H9 (cell line): ENCODE measurements at regions not wholly inside any gene's neighbourhood (a gene's known extent, or its start where the extent isn't known, plus 50 kb on each side); places are given as distances from the start of the nearest gene placed in this dataset.

ENCODE experiments used
- DNase-seq: peaks from one replicate; pipeline ENCODE4 v3.0.0-alpha.2; 2017
- H2AFZ ChIP-seq: one replicate; pipeline ENCODE4 v1.6.1; 2013; ENCODE audit warnings: mild to moderate bottlenecking, low read length, control low read depth, moderate library complexity
- H2AK5ac ChIP-seq: 2 replicates; pipeline ENCODE4 v1.6.1; 2013; ENCODE audit warnings: low read length, control low read depth, mixed read lengths; ENCODE audit not compliant: insufficient read length
- H2BK120ac ChIP-seq: one replicate; pipeline ENCODE4 v1.6.1; 2013; ENCODE audit warnings: low read depth, mild to moderate bottlenecking, low read length, control low read depth, inconsistent platforms; ENCODE audit not compliant: poor library complexity, severe bottlenecking
- H2BK12ac ChIP-seq: 2 replicates; pipeline ENCODE4 v1.6.1; 2013; ENCODE audit warnings: low read length, control low read depth, mixed read lengths, low read depth; ENCODE audit not compliant: insufficient read length
- H2BK15ac ChIP-seq: 2 replicates; pipeline ENCODE4 v1.6.1; 2013; ENCODE audit warnings: low read depth, low read length, control low read depth
- H2BK20ac ChIP-seq: one replicate; pipeline ENCODE4 v1.6.1; 2013; ENCODE audit warnings: low read depth, mild to moderate bottlenecking, low read length, control low read depth, inconsistent platforms; ENCODE audit not compliant: poor library complexity, severe bottlenecking
- H2BK5ac ChIP-seq: 2 replicates; pipeline ENCODE4 v1.6.1; 2013; ENCODE audit warnings: low read length, control low read depth, mixed read lengths; ENCODE audit not compliant: insufficient read length
- H3K14ac ChIP-seq: 2 replicates; pipeline ENCODE4 v1.6.1; 2013; ENCODE audit warnings: low read length, control low read depth; ENCODE audit not compliant: insufficient read depth
- H3K18ac ChIP-seq: 2 replicates; pipeline ENCODE4 v1.6.1; 2013; ENCODE audit warnings: low read depth, mild to moderate bottlenecking, mixed read lengths, low read length, control low read depth; ENCODE audit not compliant: insufficient read length
- H3K23ac ChIP-seq: 2 replicates; pipeline ENCODE4 v1.6.1; 2013; ENCODE audit warnings: low read length, control low read depth, mixed read lengths, low read depth; ENCODE audit not compliant: insufficient read length
- H3K23me2 ChIP-seq: 2 replicates; pipeline ENCODE4 v1.6.1; 2013; ENCODE audit warnings: low read depth, mild to moderate bottlenecking, mixed read lengths, low read length, control low read depth; ENCODE audit not compliant: insufficient read length, poor library complexity, severe bottlenecking
- H3K27ac ChIP-seq: 2 replicates; pipeline ENCODE4 v1.5.1; 2013; ENCODE audit warnings: low read length, control low read depth, mixed read lengths, low read depth; ENCODE audit not compliant: insufficient read length
- H3K27me3 ChIP-seq: 2 replicates; pipeline ENCODE4 v1.6.1; 2013; ENCODE audit warnings: low read length, control low read depth, inconsistent platforms; ENCODE audit not compliant: insufficient read depth
- H3K4ac ChIP-seq: 2 replicates; pipeline ENCODE4 v1.6.1; 2013; ENCODE audit warnings: low read depth, mild to moderate bottlenecking, control low read depth, inconsistent platforms, low read length, moderate library complexity
- H3K4me1 ChIP-seq: 2 replicates; pipeline ENCODE4 v1.6.1; 2013; ENCODE audit warnings: low read length, control low read depth, inconsistent platforms; ENCODE audit not compliant: insufficient read depth
- H3K4me2 ChIP-seq: 2 replicates; pipeline ENCODE4 v1.6.1; 2013; ENCODE audit warnings: low read length, control low read depth, mixed read lengths; ENCODE audit not compliant: insufficient read length, insufficient read depth
- H3K56ac ChIP-seq: 2 replicates; pipeline ENCODE4 v1.6.1; 2013; ENCODE audit warnings: low read depth, mild to moderate bottlenecking, mixed read lengths, low read length, control low read depth; ENCODE audit not compliant: insufficient read length
- H3K79me1 ChIP-seq: 2 replicates; pipeline ENCODE4 v1.6.1; 2013; ENCODE audit warnings: low read depth, mild to moderate bottlenecking, moderate library complexity, low read length, control low read depth, inconsistent platforms; ENCODE audit not compliant: insufficient read depth, poor library complexity, severe bottlenecking
- H3K79me2 ChIP-seq: 2 replicates; pipeline ENCODE4 v1.6.1; 2013; ENCODE audit warnings: low read length, control low read depth, inconsistent platforms; ENCODE audit not compliant: insufficient read depth
- H3K9ac ChIP-seq: 2 replicates; pipeline ENCODE4 v1.6.1; 2013; ENCODE audit warnings: low read length, control low read depth, mixed read lengths; ENCODE audit not compliant: insufficient read length; ENCODE audit errors: extremely low read depth
- H3K9me3 ChIP-seq: one replicate; pipeline ENCODE4 v1.6.1; 2013; ENCODE audit warnings: low read depth, low read length, inconsistent platforms; ENCODE audit not compliant: control insufficient read depth
- H3T11ph ChIP-seq: one replicate; pipeline ENCODE4 v1.6.1; 2013; ENCODE audit warnings: mild to moderate bottlenecking, low read length, control low read depth, inconsistent platforms
- H4K20me1 ChIP-seq: one replicate; pipeline ENCODE4 v1.6.1; 2013; ENCODE audit not compliant: control insufficient read depth, insufficient read length, insufficient read depth
- H4K5ac ChIP-seq: 2 replicates; pipeline ENCODE4 v1.6.1; 2013; ENCODE audit warnings: low read depth, mild to moderate bottlenecking, mixed read lengths, low read length, control low read depth; ENCODE audit not compliant: insufficient read length
- H4K8ac ChIP-seq: replicated peaks from 2 replicates; pipeline ENCODE4 v1.6.1; 2013; ENCODE audit warnings: low read length, control low read depth, mixed read lengths, low read depth; ENCODE audit not compliant: insufficient read length
- H4K91ac ChIP-seq: 2 replicates; pipeline ENCODE4 v1.6.1; 2013; ENCODE audit warnings: low read depth, mild to moderate bottlenecking, moderate library complexity, mixed read lengths, low read length, control low read depth; ENCODE audit not compliant: insufficient read length
- H3K27ac Mint-ChIP-seq, 3 experiments: 2 replicates in 2 of 3; 3 replicates in 1 of 3; pipeline ENCODE4 v1.8.0; 2020 to 2021; ENCODE audit warnings: mixed read lengths in 3 of 3, mild to moderate bottlenecking in 1 of 3, moderate library complexity in 1 of 3
- H3K27me3 Mint-ChIP-seq: 2 replicates; pipeline ENCODE4 v1.8.0; 2021; ENCODE audit warnings: low read depth, mild to moderate bottlenecking, moderate library complexity, mixed read lengths
- H3K36me3 Mint-ChIP-seq, 3 experiments: 2 replicates in 2 of 3; 3 replicates in 1 of 3; pipeline ENCODE4 v1.8.0; 2020 to 2021; ENCODE audit warnings: low read depth in 3 of 3, mixed read lengths in 3 of 3; ENCODE audit not compliant: insufficient read depth in 1 of 3
- H3K4me1 Mint-ChIP-seq, 2 experiments: 2 replicates each; pipeline ENCODE4 v1.8.0; 2020; ENCODE audit warnings: mixed read lengths in 2 of 2
- H3K4me3 Mint-ChIP-seq, 2 experiments: 2 replicates in 1 of 2; 3 replicates in 1 of 2; pipeline ENCODE4 v1.8.0; 2020 to 2021; ENCODE audit warnings: mild to moderate bottlenecking in 2 of 2, mixed read lengths in 2 of 2, moderate library complexity in 1 of 2
- H3K9me3 Mint-ChIP-seq, 2 experiments: 2 replicates in 1 of 2; 3 replicates in 1 of 2; pipeline ENCODE4 v1.8.0; 2020; ENCODE audit warnings: mild to moderate bottlenecking in 2 of 2, mixed read lengths in 2 of 2, moderate library complexity in 1 of 2
- WGBS: extraction: QIAGEN DNeasy Blood & Tissue Kit; methylation state at CpG from one replicate; pipeline ENCODE4 v1.1.7; 2013; ENCODE audit warnings: missing lambda C conversion rate, low lambda C conversion rate, mixed read lengths; ENCODE audit not compliant: insufficient read length; ENCODE audit errors: extremely low coverage; 5-methylcytosine and 5-hydroxymethylcytosine counted together
- TF ChIP-seq, protein P1 (sequence below): fragments of 200-600 bp; sonication (generic); conservative IDR thresholded peaks from 3 replicates; pipeline ENCODE4 v1.8.0; 2021; ENCODE audit warnings: antibody characterized with exemption, mild to moderate bottlenecking

DNA sequence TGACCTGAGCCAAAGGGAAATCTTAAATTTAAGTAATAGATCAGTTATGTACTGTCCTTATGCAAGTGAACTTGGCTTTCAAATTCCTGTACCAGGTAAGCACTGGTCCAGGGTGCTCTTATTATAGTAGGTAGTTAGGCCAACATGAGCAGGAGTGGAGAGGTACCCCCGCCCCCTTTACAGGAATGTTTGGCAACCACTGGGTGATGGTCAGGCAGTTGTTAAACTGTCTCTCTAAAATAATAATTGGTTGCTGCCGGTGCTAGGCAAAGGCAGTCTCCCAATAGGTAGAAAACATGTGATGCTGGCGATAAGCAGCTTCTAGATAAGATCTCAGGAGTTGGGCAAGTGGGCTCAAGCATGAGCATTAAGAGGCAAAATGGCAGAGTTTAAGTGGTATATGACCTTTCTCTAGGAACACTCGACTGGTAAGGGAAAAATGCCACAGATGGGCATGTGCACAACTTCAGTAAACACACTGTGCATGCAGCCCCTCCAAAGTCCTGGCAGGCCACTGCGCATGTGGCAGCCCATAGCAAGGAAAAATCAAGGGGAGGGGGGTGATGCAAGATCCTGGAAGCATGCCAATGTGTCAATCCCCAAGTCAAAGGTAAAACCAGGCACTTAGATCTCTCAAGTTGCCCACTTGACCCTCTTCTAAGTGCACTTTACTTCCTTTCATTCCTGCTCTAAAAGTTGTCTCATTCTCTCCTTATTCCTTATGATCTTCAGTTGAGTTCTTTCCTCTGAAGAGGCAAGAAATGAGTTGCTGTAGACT, 1239.7 kb downstream of the C4orf33 start:
- no peaks in the 10 kb centered on the region for H3K27me3 Mint-ChIP-seq
- H3K27ac ChIP-seq: no peak overlapping the region
- no peaks in the 10 kb centered on the region for H3K27me3 ChIP-seq
- H3K9ac ChIP-seq: no peak overlapping the region
- no peak overlapping the region for H3K18ac ChIP-seq
- H4K8ac ChIP-seq: no peak overlapping the region
- no peaks in the 10 kb centered on the region for H3K23me2 ChIP-seq
- H2BK12ac ChIP-seq: no peak overlapping the region
- no peak overlapping the region for H4K91ac ChIP-seq
- H3K23ac ChIP-seq: no peak overlapping the region
- no peak overlapping the region for H2BK15ac ChIP-seq
- H2BK5ac ChIP-seq: no peak overlapping the region
- no peak overlapping the region for H2BK120ac ChIP-seq
- H2AK5ac ChIP-seq: no peak overlapping the region
- H3K4ac ChIP-seq: no peak overlapping the region
- H2BK20ac ChIP-seq: no peak overlapping the region
- peaks cover 2% of the 10 kb centered on the region for H3K4me1 ChIP-seq
- peaks cover 0 to 1% (median 0%) of the 10 kb centered on the region in 3 experiments; a peak in 1 of 7 replicates for H3K36me3 Mint-ChIP-seq
- TF ChIP-seq, protein P1, sequence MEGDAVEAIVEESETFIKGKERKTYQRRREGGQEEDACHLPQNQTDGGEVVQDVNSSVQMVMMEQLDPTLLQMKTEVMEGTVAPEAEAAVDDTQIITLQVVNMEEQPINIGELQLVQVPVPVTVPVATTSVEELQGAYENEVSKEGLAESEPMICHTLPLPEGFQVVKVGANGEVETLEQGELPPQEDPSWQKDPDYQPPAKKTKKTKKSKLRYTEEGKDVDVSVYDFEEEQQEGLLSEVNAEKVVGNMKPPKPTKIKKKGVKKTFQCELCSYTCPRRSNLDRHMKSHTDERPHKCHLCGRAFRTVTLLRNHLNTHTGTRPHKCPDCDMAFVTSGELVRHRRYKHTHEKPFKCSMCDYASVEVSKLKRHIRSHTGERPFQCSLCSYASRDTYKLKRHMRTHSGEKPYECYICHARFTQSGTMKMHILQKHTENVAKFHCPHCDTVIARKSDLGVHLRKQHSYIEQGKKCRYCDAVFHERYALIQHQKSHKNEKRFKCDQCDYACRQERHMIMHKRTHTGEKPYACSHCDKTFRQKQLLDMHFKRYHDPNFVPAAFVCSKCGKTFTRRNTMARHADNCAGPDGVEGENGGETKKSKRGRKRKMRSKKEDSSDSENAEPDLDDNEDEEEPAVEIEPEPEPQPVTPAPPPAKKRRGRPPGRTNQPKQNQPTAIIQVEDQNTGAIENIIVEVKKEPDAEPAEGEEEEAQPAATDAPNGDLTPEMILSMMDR: no peak
- H3K27ac Mint-ChIP-seq: no peak overlapping the region
- no peak overlapping the region for H3T11ph ChIP-seq
- no peak overlapping the region for H4K5ac ChIP-seq
- H3K79me2 ChIP-seq: no peaks in the 10 kb centered on the region
- no peaks in the 10 kb centered on the region for H4K20me1 ChIP-seq
- no peak overlapping the region for H3K56ac ChIP-seq
- no peak overlapping the region for H3K4me3 Mint-ChIP-seq
- no peaks in the 10 kb centered on the region for H3K9me3 Mint-ChIP-seq
- no peak overlapping the region for H2AFZ ChIP-seq
- H3K4me2 ChIP-seq: no peak overlapping the region
- no peak for DNase-seq
- H3K14ac ChIP-seq: no peak overlapping the region
- peaks cover 11 to 14% of the 10 kb centered on the region in 2 experiments for H3K4me1 Mint-ChIP-seq
- no peaks in the 10 kb centered on the region for H3K9me3 ChIP-seq
- WGBS: no CpG with 5 or more reads among the region's 5 CpGs
- H3K79me1 ChIP-seq: no peaks in the 10 kb centered on the region
